ENCODE measurements at regions not wholly inside any gene's neighbourhood (a gene's known extent, or its start where the extent isn't known, plus 50 kb on each side); places are given as distances from the start of the nearest gene placed in this dataset.

DNA sequence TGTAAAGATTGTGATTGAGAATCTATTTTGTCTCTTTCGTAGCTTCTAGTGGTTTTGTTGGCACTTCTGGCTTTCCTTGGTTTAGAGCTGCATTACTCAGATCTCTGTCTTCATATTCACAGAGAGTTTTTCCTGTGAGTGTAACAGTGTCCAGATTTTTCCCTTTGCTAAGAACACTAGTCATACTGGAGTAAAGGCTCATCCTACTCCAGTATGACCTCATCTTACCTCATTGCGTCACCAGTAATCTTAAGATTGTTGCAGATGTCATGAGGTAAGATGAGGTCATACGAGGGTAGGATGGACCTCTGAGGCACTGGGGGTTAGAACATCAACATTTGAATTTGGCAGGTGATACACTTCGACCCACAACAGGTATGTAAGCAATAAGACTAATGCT is 461.2 kb downstream of the FLRT2 start:
- no peak for DNase-seq (ENCODE audit: low read depth in 2 of 2)

DNA sequence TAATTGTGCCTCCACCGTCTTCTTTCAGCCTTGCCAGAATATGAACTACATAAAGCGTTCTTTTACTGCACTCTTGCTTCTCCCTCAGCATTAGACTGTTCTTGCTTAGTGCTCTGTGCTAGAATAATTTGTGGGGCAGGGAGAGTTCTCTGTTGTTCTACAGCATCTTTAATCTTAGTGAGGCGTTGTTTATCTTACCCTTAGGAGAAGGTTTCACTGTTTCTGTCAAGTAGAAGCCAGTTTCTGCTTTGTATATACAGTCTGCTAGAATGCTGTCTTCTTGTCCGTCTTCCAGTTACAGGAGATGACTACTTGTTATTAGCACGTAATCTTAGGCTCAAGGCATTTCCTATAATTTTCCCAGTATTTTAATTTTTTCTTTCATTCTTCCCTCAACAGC is 458.0 kb downstream of the FLRT2 start:
- DNase-seq (ENCODE audit: low read depth in 2 of 2): no peak

GRCh38 chr14:85987292-85987691 is 457.3 kb downstream of the FLRT2 start:
- no peak for DNase-seq (ENCODE audit: low read depth in 2 of 2)

GRCh38 chr14:85978582-85979250 is 448.8 kb downstream of the FLRT2 start:
- DNase-seq (ENCODE audit: low read depth in 2 of 2): no peak

- DNase-seq (ENCODE audit: low read depth in 2 of 2): no peak
Measured at GRCh38 chr14:85974602-85975001, 444.7 kb downstream of the FLRT2 start.

- DNase-seq (ENCODE audit: low read depth in 2 of 2): no peak
Measured at GRCh38 chr14:85963486-85963885, 433.5 kb downstream of the FLRT2 start.

DNA sequence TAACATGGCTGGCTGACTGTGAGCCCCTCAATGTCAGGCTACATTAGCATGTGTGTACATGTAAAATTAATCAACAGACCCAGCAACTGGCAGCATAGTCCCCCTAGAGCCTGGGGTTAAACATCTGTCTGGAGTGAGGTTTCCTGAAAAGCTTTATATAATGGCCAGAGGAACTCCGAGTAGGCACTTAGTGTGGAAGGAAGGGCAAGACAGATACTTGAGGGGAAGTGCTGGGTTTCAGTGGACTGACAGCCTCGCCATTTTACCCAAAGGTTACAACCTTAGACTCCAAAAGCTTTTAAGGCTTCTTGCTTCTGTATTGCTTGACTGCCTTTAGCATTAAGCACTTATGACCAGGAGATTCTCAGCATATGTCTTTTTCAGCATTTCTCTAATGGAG is 430.8 kb downstream of the FLRT2 start:
- no peak for DNase-seq (ENCODE audit: low read depth in 2 of 2)

DNA sequence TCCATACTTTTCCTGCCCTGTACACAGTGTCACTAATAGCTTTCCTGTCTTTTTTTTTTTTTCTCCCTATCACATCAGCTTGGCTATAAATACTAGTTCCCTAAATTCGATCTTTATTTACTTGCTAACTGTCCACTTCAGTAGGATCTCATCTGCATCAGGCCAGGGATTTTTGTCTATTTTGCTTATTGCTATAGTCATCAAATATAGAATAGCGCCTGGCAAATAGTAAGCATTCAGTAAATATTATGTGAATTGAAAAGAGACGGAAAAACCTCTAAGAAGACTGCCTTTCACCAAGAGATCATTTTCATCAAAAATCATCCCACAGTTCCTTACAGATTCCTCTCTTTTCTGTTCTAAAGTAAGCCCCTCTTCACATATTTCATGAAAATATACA is 429.1 kb downstream of the FLRT2 start:
- DNase-seq (ENCODE audit: low read depth in 2 of 2): no peak

GRCh38 chr14:85958069-85958468 is 428.1 kb downstream of the FLRT2 start:
- DNase-seq (ENCODE audit: low read depth in 2 of 2): no peak

DNA sequence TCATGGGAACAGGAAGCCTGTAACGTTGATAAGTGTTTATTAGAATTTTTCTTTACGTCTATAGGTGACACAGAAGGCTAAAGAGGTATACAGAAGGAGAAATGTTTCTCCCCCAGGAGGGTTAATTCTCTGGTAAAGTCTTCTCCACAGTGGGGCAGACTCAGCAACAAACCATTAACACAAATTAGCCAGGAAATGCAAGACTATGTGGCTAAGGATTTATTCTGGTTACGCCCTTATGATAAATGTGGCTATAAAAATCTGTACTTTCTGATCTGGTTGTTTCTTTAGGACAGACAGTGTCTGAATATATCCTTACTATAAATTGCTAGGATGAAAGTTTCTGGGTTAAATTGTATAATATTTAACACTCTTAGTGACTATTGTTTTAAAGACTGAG is 423.3 kb downstream of the FLRT2 start:
- DNase-seq (ENCODE audit: low read depth in 2 of 2): no peak

- no peak for DNase-seq (ENCODE audit: low read depth in 2 of 2)
Measured at GRCh38 chr14:85948153-85948552, 418.2 kb downstream of the FLRT2 start.

DNA sequence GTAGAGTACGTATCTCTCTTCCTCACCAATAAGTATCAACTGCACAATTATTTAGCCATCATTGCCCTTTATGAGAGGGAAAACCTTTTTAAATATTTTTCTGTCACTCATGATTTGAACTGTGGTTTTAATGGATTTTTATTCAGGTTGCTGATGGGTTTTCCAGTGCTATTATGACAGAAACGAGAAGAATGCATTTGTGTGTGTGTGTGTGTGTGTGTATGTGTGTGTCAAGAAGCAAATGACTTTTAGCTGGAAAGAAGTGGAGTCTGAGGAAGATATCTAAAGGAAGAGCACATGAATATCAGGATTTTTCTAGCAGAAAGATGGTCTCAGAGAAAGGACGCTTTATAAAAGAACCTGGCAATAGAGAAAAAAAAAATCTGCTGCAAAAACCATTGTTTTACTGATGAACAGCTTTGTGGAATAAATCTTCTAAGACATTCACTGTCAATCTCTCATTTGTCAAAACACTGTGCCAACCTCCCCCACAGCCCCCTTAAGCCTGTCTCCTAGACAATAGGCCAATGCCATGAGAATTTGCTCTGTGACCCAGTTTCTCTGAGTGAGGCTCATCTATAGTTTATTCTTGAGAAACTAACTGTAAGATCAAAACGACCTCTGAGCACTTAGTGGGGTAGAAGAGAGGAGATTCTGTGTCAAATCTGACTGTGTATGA is 417.7 kb downstream of the FLRT2 start:
- no peak for DNase-seq (ENCODE audit: low read depth in 2 of 2)

DNA sequence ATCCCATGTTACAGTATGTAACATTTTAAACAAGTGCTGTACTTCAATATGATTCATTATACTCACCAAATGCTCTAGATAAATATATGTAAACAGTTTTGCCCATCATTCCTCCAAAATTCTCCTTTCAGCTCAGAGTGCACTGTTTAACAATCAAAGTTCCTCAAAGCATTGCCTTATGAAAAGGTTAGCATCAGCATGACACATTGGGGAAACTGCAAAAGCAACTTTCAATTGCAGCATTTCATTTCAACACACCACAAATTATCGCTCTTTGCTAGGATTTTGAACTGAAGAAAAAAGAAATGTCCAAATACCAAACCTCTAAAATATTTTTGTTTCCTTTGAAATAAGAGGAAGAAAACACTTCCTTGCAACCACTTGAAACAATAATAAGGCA is 413.2 kb downstream of the FLRT2 start:
- no peak for DNase-seq (ENCODE audit: low read depth in 2 of 2)

- no peak for DNase-seq (ENCODE audit: low read depth in 2 of 2)
Measured at GRCh38 chr14:85934886-85935254, 404.9 kb downstream of the FLRT2 start.

DNA sequence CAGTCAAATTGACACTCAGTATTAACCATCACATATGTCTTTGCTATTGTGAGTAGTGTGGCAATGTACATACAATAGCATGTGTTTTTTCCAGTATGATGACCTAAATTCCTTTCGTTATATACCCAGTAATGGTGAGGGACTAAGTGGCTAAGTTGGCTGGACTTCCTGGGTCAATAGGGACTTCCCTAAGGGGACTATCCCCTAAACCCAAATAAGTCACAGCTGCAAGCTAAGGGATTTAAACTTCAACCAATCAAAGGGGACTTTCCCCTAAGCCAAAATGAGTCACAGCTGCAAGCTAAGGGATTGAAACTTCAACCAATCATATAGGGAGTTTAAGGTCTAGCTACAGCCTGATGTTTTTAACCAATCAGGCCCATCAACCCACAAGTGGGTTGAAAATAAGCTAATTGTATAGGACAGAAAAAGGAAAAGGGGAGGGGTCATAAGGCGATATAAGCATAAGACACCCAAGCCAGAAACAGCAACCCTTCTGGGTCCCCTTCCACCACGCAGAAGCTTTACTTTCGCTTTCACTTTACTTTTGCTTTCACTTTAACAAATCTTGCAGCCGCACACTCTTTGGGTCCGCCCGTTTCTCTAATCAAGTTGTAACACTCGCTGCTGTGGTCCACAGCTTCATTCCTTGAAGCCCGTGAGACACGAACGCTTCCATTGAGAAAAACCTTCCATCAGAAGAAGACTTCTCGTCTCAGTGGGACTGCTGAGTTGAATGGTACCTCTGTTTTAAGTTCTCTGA is 404.4 kb downstream of the FLRT2 start:
- DNase-seq (ENCODE audit: low read depth in 2 of 2): peak; percentile 10 to 27

DNA sequence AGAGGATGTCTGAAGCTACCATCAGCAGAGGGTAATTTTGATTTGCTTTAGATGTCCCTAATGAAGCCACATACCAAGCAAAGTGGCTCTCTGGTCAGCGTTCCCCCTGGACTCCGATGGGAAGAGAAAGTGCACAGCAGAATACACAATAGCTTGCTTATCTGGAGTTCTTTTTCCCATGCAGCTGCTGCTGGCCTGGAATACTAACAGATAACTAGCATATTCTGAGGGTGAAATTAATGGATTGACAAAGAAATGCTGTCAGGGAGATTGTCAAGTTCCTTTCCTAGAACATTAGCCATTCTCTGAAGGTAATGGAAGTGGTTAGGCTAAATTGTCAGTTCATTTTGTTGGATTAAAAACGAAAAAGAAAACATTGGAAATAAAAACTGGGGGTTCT is 391.3 kb downstream of the FLRT2 start:
- DNase-seq (ENCODE audit: low read depth in 2 of 2): no peak

DNA sequence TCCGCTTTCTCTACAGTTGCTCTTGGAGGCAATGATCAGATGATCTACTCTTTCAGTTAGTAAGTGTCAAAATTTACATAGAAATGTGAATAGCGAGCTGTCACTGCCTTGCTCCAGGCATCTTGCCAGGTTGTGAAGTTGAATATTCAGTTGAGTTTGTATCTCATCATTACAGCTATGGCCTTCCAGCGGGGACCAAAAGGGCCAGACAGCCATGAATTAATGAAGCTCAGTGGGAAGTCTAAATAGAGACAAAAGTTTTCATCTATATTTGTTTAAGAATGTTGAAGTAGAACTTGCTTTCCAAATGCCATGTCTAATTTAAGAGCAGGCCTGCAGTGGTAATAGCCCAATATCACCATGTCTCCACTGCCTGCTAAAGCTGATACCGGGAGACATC is 387.8 kb downstream of the FLRT2 start:
- DNase-seq (ENCODE audit: low read depth in 2 of 2): no peak

GRCh38 chr14:85915711-85916110 is 385.8 kb downstream of the FLRT2 start:
- no peak for DNase-seq (ENCODE audit: low read depth in 2 of 2)

- no peak for DNase-seq (ENCODE audit: low read depth in 2 of 2)
Measured at GRCh38 chr14:85912141-85912540, 382.2 kb downstream of the FLRT2 start.

GRCh38 chr14:85911044-85911443 is 381.1 kb downstream of the FLRT2 start:
- no peak for DNase-seq (ENCODE audit: low read depth in 2 of 2)

- no peak for DNase-seq (ENCODE audit: low read depth in 2 of 2)
Measured at GRCh38 chr14:85909581-85909980, 379.6 kb downstream of the FLRT2 start.

DNA sequence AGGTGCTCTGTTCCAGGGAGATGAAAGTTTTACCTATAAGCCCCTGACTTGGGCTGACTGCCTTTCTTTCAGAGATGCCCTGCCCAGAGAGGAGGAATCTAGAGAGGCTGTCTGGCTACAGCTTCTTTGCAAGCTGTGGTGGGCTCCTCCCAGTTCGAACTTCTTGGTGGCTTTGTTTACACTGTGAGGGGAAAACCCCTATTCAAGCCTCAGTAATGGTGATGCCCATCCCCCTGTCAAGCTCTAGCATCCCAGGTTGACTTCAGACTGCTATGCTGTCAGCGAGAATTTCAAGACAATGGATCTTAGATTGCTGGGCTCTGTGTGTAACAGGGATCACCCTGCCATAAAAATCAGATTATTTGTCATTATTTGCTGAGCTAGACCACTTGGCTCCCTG is 377.6 kb downstream of the FLRT2 start:
- no peak for DNase-seq (ENCODE audit: low read depth in 2 of 2)

- no peak for DNase-seq (ENCODE audit: low read depth in 2 of 2)
Measured at GRCh38 chr14:85897808-85898207, 367.9 kb downstream of the FLRT2 start.
